ENCODE measurements at regions not wholly inside any gene's neighbourhood (a gene's known extent, or its start where the extent isn't known, plus 50 kb on each side); places are given as distances from the start of the nearest gene placed in this dataset.
"Not testable (repeated sequence)": the region's sequence is repeated elsewhere in the genome, so short reads cannot be mapped to it uniquely, and the experiment has no call there.

- in situ Hi-C loops (cut with HindIII; ENCODE audit: low pct_unique_long_range_greater_than_20kb, low sequenced_read_pairs) = no loop called here
- TF ChIP-seq JUND (IDR thresholded peaks at IDR 0.05; ENCODE audit: low read depth) = no peak
- no peak for DNase-seq (ENCODE audit: low read depth in 1 of 2, low spot score in 1 of 2)
These were observed 101.0 kb upstream of the UBQLN2 start for GRCh38 chrX:56462389-56462788.

GRCh38 chrX:56468441-56468840, 95.0 kb upstream of the UBQLN2 start:
- no peak for TF ChIP-seq JUND (IDR thresholded peaks at IDR 0.05; ENCODE audit: low read depth)
- in situ Hi-C loops (cut with HindIII; ENCODE audit: low pct_unique_long_range_greater_than_20kb, low sequenced_read_pairs) = no loop called here
- DNase-seq (ENCODE audit: low read depth in 1 of 2, low spot score in 1 of 2) = no peak

- DNase-seq (ENCODE audit: low read depth in 1 of 2, low spot score in 1 of 2); in situ Hi-C loops (cut with HindIII; ENCODE audit: low pct_unique_long_range_greater_than_20kb, low sequenced_read_pairs): not testable (repeated sequence)
These were observed 68.5 kb upstream of the UBQLN2 start for GRCh38 chrX:56494923-56495322.

GRCh38 chrX:56498756-56499155, 64.7 kb upstream of the UBQLN2 start:
- no peak for DNase-seq (ENCODE audit: low read depth in 1 of 2, low spot score in 1 of 2)
- in situ Hi-C loops (cut with HindIII; ENCODE audit: low pct_unique_long_range_greater_than_20kb, low sequenced_read_pairs) = no loop called here
- TF ChIP-seq JUND (IDR thresholded peaks at IDR 0.05; ENCODE audit: low read depth) = no peak

GRCh38 chrX:56499372-56499771, 64.1 kb upstream of the UBQLN2 start:
- DNase-seq (ENCODE audit: low read depth in 1 of 2, low spot score in 1 of 2) = no peak
- in situ Hi-C loops (cut with HindIII; ENCODE audit: low pct_unique_long_range_greater_than_20kb, low sequenced_read_pairs) = no loop called here
- no peak for TF ChIP-seq JUND (IDR thresholded peaks at IDR 0.05; ENCODE audit: low read depth)

- in situ Hi-C loops (cut with HindIII; ENCODE audit: low pct_unique_long_range_greater_than_20kb, low sequenced_read_pairs) = no loop called here
- DNase-seq (ENCODE audit: low read depth in 1 of 2, low spot score in 1 of 2) = no peak
- no peak for TF ChIP-seq JUND (IDR thresholded peaks at IDR 0.05; ENCODE audit: low read depth)
These were observed 59.3 kb upstream of the UBQLN2 start for GRCh38 chrX:56503941-56504673.

GRCh38 chrX:56505866-56506265, 57.6 kb upstream of the UBQLN2 start:
- TF ChIP-seq JUND (IDR thresholded peaks at IDR 0.05; ENCODE audit: low read depth) = no peak

More at GRCh38 chrX:56505866-56506265, 57.6 kb upstream of the UBQLN2 start:
- no peak for DNase-seq (ENCODE audit: low read depth in 1 of 2, low spot score in 1 of 2)
- in situ Hi-C loops (cut with HindIII; ENCODE audit: low pct_unique_long_range_greater_than_20kb, low sequenced_read_pairs) = no loop called here

Data from T47D (cell line).